Right kidney (tissue), 1 donor: ENCODE measurements at regions not wholly inside any gene's neighbourhood (a gene's known extent, or its start where the extent isn't known, plus 50 kb on each side); places are given as distances from the start of the nearest gene placed in this dataset.
"Not testable (repeated sequence)": the region's sequence is repeated elsewhere in the genome, so short reads cannot be mapped to it uniquely, and the experiment has no call there.

Experiments
- DNase-seq: peaks from one replicate; pipeline ENCODE4 v3.0.0-alpha.2; 2016

DNA sequence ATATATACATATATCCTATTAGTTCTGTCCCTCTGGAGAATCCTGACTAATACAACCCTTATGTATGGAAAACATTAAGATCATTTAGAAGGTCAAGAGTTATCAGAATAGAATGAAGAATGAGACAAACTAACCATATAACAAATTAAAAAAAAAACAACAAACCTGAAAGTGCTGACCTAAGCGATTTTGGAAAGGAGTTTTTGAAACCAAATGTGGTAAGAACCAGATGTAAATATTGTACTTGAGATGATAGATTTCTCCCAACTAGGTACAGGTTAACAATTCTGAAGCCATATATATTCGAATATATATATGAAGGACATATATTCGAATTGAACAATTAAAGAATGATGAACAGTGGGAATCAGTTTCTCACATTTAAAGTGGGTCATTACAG is 917.8 kb upstream of the SLC39A10 start:
- DNase-seq: no peak

DNA sequence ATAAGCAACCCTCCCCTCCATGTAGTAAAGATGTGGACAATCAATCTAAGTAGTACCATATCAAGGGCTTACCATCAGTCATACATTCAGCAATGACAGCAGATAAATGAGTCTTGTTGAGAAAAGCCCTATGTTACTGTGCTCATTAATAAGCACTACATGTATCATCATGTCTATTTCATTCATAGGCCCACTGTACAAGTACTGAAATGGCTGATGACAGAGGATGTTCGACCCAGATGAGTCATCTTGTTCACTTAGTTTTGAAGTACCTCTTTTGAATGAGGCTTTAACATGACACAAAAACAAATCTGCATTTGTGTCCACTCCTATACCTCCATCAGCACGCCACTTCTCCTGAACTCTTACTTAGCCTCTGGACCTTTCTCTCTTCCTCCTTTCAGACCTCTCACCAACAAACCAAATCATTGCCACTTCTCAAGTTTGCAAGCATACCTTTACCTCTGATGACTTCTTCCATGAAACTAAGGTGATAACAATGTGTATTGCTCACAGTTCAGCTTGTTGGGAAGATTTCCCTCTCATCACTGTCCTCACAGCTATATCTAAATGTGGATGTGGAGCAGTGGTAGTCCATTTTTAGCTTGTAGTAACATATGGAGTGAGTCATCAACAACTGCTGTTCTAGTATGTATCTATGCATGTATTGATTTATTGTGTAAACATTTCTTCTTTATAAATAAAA is 921.0 kb upstream of the SLC39A10 start:
- no peak for DNase-seq

DNA sequence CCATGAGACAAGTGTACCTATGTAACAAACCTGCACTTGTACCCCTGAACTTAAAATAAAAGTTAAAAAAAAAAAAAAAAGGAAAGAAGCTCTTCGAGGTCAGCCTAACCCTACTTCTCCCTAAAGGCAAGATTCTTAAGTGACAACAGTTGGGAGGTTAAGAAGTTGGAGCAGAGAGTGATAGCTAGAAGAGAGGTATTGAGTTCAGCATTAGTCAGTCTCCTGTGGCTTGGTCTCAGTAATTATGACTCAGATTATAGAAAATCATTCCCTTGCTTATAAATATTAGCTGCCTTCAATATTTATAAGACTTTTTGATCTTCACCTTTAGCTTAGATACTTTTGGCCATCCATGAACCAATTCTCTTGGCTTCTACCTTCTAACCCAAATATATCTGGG is 926.8 kb upstream of the SLC39A10 start:
- DNase-seq: no peak

DNA sequence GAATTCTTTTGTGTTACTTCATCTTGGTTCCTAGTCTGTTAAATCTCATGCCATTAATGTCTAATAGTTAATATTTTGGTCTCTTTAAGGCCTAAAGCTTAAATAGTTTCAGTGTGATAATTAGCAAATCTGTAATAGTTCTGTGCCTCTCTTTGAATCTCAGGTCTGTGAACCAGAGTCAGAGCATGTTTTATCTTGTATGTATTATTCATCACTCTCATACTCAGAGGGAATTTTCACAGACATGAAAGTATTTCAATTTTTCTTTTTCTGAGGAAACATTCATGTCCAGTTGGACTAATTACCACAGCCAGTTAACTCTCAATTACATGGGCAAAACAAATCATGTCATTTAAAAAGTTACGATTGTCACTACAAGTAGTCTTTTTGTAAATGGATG is 931.9 kb upstream of the SLC39A10 start:
- DNase-seq: no peak

DNA sequence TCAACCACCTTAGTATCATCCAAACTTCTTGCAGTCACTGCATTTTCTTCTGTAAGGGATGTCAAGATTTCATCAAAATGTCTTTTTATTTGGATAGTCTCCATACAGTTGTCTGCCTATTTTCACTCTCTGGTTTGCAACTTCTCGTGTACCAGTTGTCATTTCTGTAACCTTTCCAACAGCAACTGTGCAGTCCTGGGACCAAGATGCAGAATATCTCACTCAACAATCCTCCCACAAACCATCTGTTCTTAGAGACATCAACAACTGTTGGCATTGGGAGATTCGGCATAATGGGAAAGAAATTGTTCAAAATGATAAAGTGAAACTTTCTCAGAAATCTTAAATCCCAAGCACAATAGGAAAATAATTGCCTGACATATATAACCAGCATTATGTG is 933.6 kb upstream of the SLC39A10 start:
- DNase-seq: no peak

DNA sequence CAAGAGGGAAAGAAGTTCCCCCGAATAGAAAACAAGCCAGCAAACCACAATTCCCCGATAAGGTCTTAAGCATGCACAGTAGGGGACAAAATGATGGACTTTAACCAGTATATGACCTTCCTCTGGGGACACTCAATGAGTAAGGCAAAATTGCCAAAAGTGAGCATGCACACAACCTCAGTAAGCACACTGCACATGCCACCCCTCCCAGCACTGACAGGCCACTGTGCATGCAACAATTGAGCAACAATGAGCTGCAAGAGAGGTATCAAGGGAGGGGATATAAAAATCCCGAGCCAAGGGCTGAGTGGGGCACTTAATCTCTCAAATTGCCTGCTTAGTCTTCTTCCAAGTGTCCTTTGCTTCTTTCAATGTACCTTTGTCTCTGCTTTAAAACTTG is 935.8 kb upstream of the SLC39A10 start:
- DNase-seq: no peak

DNA sequence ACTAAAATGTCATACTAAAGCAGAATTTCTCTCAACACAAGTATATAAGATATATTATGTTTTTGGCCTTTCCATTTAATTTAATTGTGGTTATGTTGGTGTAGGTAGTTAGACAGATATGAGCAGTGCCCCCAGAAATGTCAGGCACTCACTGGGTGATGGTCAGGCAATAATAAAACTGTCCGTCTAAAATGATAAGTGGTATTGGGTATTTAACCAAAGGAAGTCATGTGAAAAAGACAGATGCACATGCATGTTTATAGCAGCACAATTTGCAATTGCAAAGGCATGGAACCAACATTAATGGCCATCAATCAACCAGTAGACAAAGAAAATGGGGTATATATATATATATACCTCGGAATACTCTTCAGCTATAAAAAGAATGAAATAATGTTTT is 936.6 kb upstream of the SLC39A10 start:
- no peak for DNase-seq

DNA sequence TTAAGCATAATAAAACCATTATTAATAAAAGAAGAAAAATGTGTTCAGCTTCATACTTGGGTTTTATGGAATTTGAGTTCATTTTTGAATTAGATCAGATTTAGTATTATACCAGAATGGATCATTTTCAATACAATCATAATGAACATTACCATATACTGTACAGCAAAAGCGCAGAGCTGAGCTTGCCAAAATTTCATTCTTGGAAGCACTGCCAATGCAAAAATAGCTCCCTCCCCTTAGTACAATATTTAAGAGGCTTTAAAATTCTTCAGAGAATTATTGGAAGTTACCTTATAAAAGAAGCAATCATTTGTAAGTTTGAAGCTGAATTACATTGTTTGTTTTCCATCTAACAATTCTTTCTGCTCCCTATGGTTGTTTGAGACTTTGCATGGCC is 938.1 kb upstream of the SLC39A10 start:
- no peak for DNase-seq

DNA sequence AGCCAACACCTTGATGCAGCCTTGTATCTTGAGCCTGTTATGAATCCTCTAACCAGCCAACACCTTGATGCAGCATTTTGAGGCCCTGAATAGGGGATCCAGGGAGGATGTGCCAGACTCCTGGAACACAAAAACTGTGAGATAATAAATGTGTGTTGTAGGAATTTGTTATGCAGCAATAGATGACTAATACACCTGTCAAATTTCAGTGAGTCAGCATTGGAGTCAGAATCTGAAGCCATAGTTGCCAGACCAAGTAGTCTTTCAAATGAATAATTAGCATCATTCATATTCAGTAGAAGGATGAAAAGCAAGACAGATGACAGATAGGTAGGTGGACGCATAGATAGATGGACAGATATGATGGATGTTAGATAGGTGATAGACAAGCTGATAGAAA is 942.5 kb upstream of the SLC39A10 start:
- no peak for DNase-seq

DNA sequence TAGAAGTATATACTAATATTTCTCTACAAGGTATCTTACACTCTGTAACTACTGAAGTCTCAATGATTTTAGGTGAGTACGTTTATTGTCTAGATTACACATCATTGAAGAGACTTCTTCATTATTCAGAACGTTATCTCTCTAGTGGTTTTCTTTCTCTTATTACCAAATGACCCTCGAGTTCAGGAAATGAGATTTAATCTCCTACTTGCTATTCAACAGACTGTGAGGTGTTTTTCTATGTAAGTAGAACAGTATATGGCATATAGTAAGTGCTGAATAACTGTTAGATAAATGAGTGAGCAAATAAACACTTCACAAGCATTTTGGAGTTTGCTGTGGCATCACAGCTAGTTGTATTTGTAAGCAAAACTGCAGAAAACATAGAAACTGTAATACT is 947.2 kb upstream of the SLC39A10 start:
- no peak for DNase-seq

DNA sequence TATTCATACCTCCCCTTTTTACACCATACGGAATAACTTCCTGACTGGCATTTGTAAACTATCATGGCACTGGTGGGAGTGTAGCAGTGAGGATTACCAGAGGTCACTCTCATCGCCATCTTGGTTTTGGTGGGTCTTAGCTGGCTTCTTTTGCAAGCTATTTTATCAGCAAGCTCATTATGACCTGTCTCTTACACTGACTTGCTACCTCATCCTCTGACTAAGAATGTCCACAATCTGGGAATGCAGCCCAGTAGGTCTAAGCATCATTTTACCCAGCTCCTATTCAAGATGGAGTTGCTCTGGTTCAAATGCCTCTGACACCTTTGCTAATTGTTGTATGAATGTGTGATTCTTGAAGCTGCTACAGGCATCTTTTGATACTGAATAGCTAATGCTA is 950.8 kb upstream of the SLC39A10 start:
- no peak for DNase-seq

DNA sequence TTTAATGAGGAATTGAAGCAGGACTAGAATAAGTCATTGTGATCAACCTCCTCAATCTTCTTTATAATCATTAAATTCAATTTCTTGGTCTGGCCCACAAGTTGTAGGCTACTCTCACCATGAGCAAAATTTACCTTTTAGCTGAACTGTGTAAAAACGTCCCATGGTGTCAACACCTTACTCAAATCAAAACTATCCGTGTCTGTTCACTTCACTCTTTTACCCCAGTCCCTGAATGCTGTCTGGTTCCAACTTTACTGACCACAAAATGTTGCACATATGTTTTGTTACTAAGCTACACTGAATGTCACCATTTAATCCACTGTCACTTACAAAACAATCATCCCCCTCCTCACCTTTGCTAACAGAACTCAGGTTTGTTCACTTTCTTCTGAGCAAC is 951.6 kb upstream of the SLC39A10 start:
- no peak for DNase-seq

DNA sequence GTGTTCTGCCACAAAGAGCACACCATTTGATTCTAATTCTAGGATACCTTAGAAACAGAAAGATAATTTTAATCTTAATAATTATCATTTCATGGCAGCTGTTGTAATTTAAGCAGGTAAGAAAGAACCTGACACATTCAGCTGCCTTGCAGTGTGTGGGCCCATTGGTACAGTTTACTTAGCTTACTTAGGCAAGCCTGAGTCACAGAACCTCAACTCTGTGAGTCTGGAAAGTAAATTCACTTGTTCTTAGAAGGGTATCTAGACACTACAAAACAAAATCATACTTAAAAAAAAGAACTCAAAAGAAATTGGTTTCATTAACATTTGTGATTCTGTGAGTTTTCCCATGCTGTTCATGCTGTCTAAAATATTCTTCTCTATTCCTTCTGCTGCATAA is 956.3 kb upstream of the SLC39A10 start:
- no peak for DNase-seq

DNA sequence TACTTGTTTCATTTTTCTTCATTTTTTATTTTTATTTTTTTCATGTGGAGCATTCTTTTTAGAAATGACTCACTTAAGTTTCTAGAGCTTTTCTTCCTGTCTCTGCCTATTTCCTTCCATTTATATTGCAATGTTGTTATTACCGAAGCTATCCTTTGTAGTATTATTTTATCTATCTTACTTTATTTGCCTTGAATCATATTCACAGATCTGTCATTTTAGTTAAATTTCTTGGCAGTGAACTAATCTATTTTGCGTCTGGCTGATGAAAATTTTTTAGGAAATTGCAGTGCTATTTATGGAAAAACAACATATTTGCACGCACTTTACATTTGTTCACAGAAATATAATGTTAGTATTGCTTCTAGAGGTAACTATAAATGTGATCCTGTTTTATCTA is 956.9 kb upstream of the SLC39A10 start:
- DNase-seq: no peak

DNA sequence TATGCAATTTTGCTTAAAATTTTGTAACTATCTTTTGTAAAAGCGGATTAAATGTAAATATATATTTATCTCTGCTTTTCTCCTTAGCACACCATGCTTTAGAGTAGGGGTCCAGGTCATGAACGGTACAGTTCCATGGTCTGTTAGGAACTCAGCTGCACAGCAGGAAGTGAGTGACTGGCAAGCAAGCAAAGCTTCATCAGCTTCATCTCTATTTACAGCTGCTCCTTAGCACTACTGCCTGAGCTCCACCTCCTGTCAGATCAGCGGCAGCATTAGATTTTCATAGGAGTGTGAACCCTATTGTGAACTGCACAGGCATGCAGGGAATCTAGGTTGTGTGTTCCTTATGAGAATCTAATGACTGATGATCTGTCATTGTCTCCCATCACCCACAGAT is 959.0 kb upstream of the SLC39A10 start:
- DNase-seq: no peak

DNA sequence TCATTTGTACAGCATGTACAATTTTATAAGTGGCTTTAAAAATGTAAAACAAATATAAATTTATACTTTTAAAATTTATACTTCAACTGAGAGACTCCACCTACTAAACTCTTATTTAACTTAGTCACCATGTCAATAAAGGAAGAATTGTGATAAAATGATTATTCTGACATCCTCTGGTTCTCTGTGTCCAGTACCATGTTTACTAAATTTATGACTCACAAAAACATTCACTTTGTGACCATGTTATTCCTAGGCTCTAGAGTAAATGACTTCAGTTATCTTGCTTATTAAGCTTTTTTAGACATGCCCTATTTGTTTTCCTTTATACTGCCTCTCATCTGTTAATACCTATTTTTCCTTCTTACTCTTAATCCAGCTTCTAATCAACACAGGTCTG is 959.6 kb upstream of the SLC39A10 start:
- no peak for DNase-seq

DNA sequence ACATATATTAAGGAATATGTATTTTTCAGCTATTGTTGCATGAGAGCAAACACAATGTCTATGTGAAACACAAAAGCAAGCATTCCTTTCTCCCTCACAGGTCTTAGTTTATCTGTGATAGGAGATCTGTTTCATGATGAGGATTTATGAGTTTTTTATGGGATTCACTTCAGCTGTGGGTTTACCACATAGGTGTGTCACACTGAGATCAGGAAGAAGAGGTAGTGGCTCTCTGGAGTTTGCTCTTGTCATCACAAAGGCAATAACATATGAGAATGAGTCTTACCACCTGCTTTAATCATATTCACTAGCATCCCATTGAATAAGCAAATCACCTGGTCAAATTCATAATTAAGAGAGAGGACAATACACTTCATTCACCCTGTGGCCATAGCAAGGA is 960.3 kb upstream of the SLC39A10 start:
- DNase-seq: no peak

DNA sequence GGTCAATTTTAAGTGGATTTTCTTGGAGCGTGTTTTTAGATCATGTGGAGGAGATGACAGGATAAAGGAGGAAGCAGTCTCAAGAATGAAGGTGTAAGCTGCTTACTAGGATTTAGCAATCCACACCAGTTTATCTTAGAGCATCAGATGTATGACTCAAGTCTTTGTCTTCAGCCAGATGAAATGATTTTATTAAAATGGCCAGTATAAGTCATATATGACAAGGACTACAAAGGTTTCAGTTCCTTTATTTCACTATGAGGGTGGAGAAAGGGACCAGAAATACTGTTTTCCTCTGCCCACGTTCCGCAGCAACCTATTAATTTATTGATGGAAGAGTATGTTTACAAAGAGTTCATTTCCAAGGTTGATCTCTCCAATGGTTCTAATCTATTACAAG is 970.5 kb upstream of the SLC39A10 start:
- no peak for DNase-seq

DNA sequence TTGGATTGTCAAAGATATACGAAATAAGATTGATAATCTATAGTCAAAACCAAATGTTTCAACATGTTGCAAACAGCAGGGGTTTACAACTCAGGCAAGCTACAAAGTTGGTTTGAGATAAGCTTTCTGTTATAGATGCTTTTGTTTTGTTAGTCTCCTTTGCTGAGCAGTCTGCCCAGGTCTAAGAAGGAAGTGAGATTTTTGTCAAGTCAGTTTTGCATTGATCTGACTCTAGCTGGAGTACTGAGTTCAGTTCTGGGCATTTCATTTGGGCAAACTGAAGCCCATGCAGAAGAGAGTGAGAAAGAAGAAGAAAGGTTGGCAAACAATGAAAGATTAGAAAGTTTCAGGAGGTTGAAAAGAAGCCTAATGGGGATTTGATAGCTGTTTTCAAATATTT is 983.0 kb upstream of the SLC39A10 start:
- no peak for DNase-seq

DNA sequence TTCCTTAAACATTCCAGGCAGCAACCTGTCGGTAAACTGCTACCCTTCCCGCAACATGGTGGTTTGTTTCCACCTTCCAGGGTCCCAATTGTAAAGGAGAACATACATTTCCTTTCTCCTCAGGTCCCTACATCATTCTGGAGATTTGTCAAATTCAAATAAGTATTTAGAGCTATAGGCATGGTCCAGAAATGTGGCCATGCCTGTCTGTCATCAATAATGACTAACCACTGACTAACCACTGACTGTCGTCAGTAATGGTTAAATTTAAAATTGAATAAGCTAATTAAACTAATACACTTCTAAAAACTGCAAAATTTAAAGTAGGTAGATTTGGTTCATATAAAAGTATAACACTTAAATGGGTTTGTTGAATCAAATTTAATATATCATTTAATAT is 984.0 kb upstream of the SLC39A10 start:
- no peak for DNase-seq

DNA sequence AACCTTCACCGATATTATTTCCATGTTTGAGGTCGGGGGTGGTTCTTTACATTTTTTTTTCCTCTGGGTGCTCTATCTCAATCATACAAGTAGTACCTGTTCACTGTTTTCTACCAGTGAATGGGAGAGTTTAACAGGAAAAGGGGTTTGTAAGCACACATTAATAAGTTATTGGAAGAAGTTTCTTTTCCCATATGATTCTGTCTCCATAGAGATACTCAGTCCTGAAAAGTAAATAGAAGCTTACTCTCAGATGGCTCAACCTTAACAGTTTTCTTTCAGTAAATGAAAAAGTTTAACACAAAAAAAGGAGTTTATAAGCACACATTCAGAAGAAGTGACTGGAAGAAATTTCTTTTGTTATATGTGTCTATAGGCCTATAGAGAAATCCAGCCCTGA is 995.6 kb upstream of the SLC39A10 start:
- no peak for DNase-seq

DNA sequence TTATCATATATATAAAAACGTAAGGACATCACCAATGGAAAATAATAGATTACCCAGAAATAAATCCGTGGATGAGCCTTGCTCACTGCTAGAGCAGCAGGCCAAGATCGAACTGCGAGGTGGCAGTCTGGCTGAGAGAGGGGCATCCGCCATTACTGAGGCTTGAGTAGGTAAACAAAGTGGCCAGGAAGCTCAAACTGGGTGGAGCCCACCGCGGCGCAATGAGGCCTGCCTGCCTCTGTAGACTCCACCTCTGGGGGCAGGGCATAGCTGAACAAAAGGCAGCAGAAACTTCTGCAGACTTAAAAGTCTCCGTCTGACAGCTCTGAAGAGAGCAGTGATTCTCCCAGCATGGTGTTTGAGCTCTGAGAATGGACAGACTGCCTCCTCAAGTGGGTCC is 1018.0 kb upstream of the SLC39A10 start:
- DNase-seq: not testable (repeated sequence)

DNA sequence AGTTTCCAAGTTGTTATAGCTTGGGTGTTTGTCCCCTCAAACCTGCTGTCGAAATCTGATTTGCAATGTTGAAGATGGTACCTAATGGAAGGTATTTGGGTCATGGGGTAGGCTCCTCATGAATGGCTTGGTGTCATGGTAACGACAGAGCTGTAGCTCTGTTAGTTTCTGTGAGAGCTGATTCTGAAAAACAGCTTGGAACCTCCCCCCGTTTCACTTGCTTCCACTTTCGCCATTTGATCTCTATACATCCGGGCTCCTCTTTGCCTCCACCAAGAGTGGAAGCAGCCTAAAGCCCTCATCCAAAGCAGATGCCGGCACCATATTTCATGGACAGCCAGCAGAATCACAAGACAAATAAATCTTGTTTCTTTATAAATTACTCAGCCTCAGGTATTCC is 1035.1 kb upstream of the SLC39A10 start:
- no peak for DNase-seq

DNA sequence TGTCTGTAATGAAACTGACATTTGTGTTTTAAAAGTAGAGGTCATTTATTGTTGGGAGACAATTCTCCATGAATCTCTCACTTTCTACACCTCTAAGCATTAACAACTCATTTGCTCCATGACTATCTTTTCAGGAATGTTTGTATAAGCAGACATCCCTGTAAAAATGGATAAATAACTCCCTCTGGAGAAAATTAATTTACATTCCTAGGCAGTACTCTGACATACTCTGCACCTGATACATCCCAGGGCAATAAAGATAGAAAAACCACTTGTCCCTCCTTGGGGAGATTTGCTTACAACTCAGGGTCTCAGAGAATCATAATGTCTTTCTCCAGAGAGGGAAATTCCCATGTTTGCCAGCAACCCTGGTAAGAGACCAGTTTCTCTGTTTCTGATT is 1037.7 kb upstream of the SLC39A10 start:
- DNase-seq: no peak

DNA sequence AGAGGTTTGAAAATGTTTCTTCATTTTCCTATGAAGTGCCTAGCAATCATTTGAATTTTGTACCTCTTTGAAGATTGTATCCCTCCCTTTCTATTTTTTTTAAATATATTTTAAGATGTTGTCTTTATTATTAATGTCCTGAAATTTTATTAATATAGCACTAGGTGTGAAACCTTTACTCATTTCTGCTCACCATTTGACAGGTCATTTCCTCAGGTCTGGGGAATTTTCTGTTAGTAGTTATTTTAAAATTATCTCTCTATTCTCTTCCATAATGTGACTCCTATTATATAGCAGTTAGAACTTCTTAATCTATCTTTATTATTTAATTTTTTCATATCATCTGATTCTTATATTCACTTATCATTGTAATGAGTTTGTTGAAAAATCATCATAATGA is 1038.6 kb upstream of the SLC39A10 start:
- DNase-seq: no peak
